SK-N-SH treated with all-trans-retinoic acid at 6 μM for 48 hours (cell line): ENCODE measurements at regions not wholly inside any gene's neighbourhood (a gene's known extent, or its start where the extent isn't known, plus 50 kb on each side); places are given as distances from the start of the nearest gene placed in this dataset.

Source experiments
- ARNTL ChIP-seq: fragments of 450-650 bp; formaldehyde crosslinking; IDR thresholded peaks from 2 replicates; pipeline ENCODE4 v1.5.0; 2020; ENCODE audit warnings: low read depth, mild to moderate bottlenecking, moderate library complexity, borderline replicate concordance
- CREB5 ChIP-seq: fragments of 250-450 bp; sonication (Bioruptor Pico); IDR thresholded peaks from 2 replicates; pipeline ENCODE4 v1.5.1; 2020; ENCODE audit warnings: low read depth, mild to moderate bottlenecking, moderate library complexity
- CSDC2 ChIP-seq: fragments of 250-450 bp; sonication (Bioruptor Pico); IDR thresholded peaks from 2 replicates; pipeline ENCODE4 v1.5.0; 2020; ENCODE audit warnings: mild to moderate bottlenecking, moderate library complexity
- SNAI2 ChIP-seq: fragments of 250-450 bp; sonication (Bioruptor Pico); IDR thresholded peaks from 2 replicates; pipeline ENCODE4 v1.5.0; 2020; ENCODE audit warnings: mild to moderate bottlenecking, moderate library complexity
- ZFP30 ChIP-seq: fragments of 450-650 bp; formaldehyde crosslinking; IDR thresholded peaks from 2 replicates; pipeline ENCODE4 v1.5.0; 2022; ENCODE audit warnings: mild to moderate bottlenecking, moderate library complexity
- ZNF70 ChIP-seq: fragments of 450-650 bp; formaldehyde crosslinking; IDR thresholded peaks from 2 replicates; pipeline ENCODE4 v1.5.0; 2020; ENCODE audit warnings: mild to moderate bottlenecking, moderate library complexity

GRCh38 chr2:198852248-198852647 lies 605.5 kb downstream of the SATB2 start:
- TF ChIP-seq SNAI2: no peak
- no peak for TF ChIP-seq CREB5 (CRISPR knock-in tag)
- no peak for TF ChIP-seq ZFP30 (CRISPR knock-in tag)
- TF ChIP-seq ARNTL (CRISPR knock-in tag): no peak
- TF ChIP-seq CSDC2 (CRISPR knock-in tag): no peak
- no peak for TF ChIP-seq ZNF70 (CRISPR knock-in tag)
